CD4-positive, CD25-positive, alpha-beta regulatory T cell (primary cell): ENCODE measurements at regions not wholly inside any gene's neighbourhood (a gene's known extent, or its start where the extent isn't known, plus 50 kb on each side); places are given as distances from the start of the nearest gene placed in this dataset.
"Not testable (repeated sequence)": the region's sequence is repeated elsewhere in the genome, so short reads cannot be mapped to it uniquely, and the experiment has no call there.

Source experiments
- ATAC-seq, 2 donors: fragments of 150-1000 bp; cut with Tn5 transposase; one replicate each; pipeline ENCODE4 v1.10.0; 2021; ENCODE audit warnings: low read depth in 2 of 2, moderate number of reproducible peaks in 2 of 2, moderate library complexity in 1 of 2
- DNase-seq, 3 donors: peaks; one replicate each; pipeline versions ENCODE4 v3.0.0 to v3.0.0-alpha.2; 2012 to 2022; ENCODE audit warnings: mixed read lengths in 1 of 3
- H3K27ac ChIP-seq: one replicate; pipeline ENCODE4 v1.7.0; 2013; ENCODE audit warnings: mild to moderate bottlenecking, low read length; ENCODE audit not compliant: insufficient read depth, poor library complexity, severe bottlenecking
- H3K27me3 ChIP-seq: one replicate; pipeline ENCODE4 v1.7.0; 2013; ENCODE audit warnings: low read length; ENCODE audit not compliant: control insufficient read depth, insufficient read depth
- H3K36me3 ChIP-seq: one replicate; pipeline ENCODE4 v1.7.0; 2013; ENCODE audit warnings: mild to moderate bottlenecking, low read length, moderate library complexity; ENCODE audit not compliant: control insufficient read depth, insufficient read depth
- H3K4me1 ChIP-seq: 2 replicates; pipeline ENCODE4 v1.7.0; 2013; ENCODE audit warnings: mild to moderate bottlenecking, low read length; ENCODE audit not compliant: insufficient read depth, control insufficient read depth, poor library complexity, severe bottlenecking
- H3K4me3 ChIP-seq: one replicate; pipeline ENCODE4 v1.7.0; 2013; ENCODE audit warnings: low read depth, mild to moderate bottlenecking, low read length, moderate library complexity
- H3K9me3 ChIP-seq, 2 experiments: 1 replicate in 1 of 2; 2 replicates in 1 of 2; pipeline ENCODE4 v1.7.0; 2013; ENCODE audit warnings: low read length in 2 of 2, mild to moderate bottlenecking in 1 of 2, moderate library complexity in 1 of 2; ENCODE audit not compliant: control insufficient read depth in 2 of 2
- H3K27ac Mint-ChIP-seq, 3 donors: one replicate each; pipeline ENCODE4 v1.8.0; 2020 to 2022; ENCODE audit warnings: mild to moderate bottlenecking in 3 of 3, mixed read lengths in 3 of 3, moderate library complexity in 2 of 3
- H3K27me3 Mint-ChIP-seq: one replicate; pipeline ENCODE4 v1.8.0; 2022; ENCODE audit warnings: mild to moderate bottlenecking, mixed read lengths
- H3K36me3 Mint-ChIP-seq: one replicate; pipeline ENCODE4 v1.8.0; 2020; ENCODE audit warnings: mixed read lengths
- H3K4me1 Mint-ChIP-seq, 4 donors: one replicate each; pipeline ENCODE4 v1.8.0; 2020 to 2022; ENCODE audit warnings: mixed read lengths in 4 of 4, mild to moderate bottlenecking in 1 of 4
- H3K4me3 Mint-ChIP-seq, 4 donors: one replicate each; pipeline ENCODE4 v1.8.0; 2020 to 2022; ENCODE audit warnings: mild to moderate bottlenecking in 4 of 4, mixed read lengths in 4 of 4, moderate library complexity in 3 of 4
- H3K9me3 Mint-ChIP-seq, 7 donors: one replicate each; pipeline ENCODE4 v1.8.0; 2020 to 2022; ENCODE audit warnings: mixed read lengths in 7 of 7, mild to moderate bottlenecking in 3 of 7, moderate library complexity in 2 of 7

DNA sequence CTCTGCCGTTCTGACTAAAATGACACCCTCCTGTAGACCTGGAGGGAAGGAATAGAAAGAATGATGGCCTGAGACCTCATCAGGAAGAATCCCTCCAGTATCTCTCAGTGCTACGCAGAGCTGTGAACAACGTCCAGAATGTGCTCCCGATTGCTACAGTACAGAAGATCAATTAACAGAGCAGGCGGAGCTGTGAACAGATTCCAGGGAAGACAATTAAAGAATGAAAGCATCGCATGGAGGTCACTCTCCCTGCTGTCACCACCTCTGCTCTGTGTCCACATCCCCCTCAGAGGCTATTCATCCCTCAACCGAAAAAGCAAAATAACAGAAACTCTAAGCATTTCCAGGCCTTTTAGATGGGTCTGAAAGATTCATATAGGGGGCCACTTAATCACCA lies 481.0 kb downstream of the EIPR1 start:
- H3K4me1 Mint-ChIP-seq, result peaks cover 0 to 6% (median 0%) of the 10 kb centered on the region in 4 donors

DNA sequence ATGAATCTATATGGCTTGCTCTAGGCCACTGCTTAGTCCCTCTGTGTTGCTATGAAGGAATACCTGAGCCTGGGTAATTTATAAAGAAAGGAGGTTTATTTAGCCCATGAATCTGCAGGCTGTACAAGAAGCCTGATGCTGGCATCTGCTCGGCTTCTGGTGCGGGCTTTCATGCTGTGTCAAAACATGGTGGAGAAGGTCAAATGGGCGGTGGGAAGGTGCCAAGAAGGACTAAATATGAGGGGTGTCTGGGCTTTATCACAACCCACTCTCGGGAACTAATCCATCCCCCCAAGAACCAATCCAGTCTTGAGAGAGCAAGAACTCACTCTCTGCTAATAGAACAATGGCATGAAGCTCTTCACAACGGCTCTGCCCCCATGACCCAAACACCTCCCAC lies 481.6 kb downstream of the EIPR1 start:
- Mint-ChIP-seq H3K4me1 (no peaks in the 10 kb centered on the region), H3K27me3 (no peaks in the 10 kb centered on the region), H3K27ac (no peak overlapping the region), H3K4me3 (no peak overlapping the region), H3K36me3 (no peaks in the 10 kb centered on the region), H3K9me3 (peaks cover 0 to 2% (median 0%) of the 10 kb centered on the region in 7 donors)
- Histone ChIP-seq H3K36me3 (no peaks in the 10 kb centered on the region), H3K4me1 (no peaks in the 10 kb centered on the region), H3K9me3 (no peaks in the 10 kb centered on the region), H3K27ac (no peak overlapping the region), H3K4me3 (no peak overlapping the region), H3K27me3 (no peaks in the 10 kb centered on the region)
- DNase-seq (no peak), ATAC-seq (no peak)

More for the DNA sequence above, 481.0 kb downstream of the EIPR1 start:
- H3K27ac ChIP-seq, result no peak overlapping the region
- ATAC-seq (no peak), DNase-seq (no peak)
- no peaks in the 10 kb centered on the region for H3K9me3 ChIP-seq
- peaks cover 0 to 2% (median 0%) of the 10 kb centered on the region in 7 donors for H3K9me3 Mint-ChIP-seq
- H3K4me1 ChIP-seq, result no peaks in the 10 kb centered on the region
- no peak overlapping the region for H3K27ac Mint-ChIP-seq
- no peaks in the 10 kb centered on the region for H3K36me3 Mint-ChIP-seq
- H3K27me3 Mint-ChIP-seq, result no peaks in the 10 kb centered on the region
- no peaks in the 10 kb centered on the region for H3K36me3 ChIP-seq
- no peaks in the 10 kb centered on the region for H3K27me3 ChIP-seq
- no peak overlapping the region for H3K4me3 ChIP-seq
- no peak overlapping the region for H3K4me3 Mint-ChIP-seq

DNA sequence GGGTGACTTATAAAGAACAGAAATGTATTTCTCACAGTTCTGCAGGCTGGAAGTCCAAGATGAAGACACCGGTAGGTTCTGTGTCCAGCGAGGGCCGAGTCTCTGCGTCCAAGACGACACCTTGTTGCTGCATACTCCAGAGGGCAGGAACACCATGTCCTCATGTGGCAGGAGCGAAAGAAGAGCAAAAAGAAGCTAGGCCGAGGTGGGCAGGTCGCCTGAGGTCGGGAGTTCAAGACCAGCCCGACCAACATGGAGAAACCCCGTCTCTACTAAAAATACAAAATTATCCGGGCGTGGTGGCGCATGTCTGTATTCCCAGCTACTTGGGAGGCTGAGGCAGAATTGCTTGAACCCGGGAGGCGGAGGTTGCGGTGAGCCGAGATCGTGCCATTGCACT lies 483.6 kb downstream of the EIPR1 start:
- H3K27me3 ChIP-seq, H3K36me3 Mint-ChIP-seq, H3K27me3 Mint-ChIP-seq, H3K36me3 ChIP-seq, DNase-seq, H3K4me1 ChIP-seq, H3K27ac ChIP-seq, H3K27ac Mint-ChIP-seq, H3K9me3 ChIP-seq, H3K4me3 Mint-ChIP-seq, H3K9me3 Mint-ChIP-seq, ATAC-seq, H3K4me3 ChIP-seq, H3K4me1 Mint-ChIP-seq: not testable (repeated sequence)

DNA sequence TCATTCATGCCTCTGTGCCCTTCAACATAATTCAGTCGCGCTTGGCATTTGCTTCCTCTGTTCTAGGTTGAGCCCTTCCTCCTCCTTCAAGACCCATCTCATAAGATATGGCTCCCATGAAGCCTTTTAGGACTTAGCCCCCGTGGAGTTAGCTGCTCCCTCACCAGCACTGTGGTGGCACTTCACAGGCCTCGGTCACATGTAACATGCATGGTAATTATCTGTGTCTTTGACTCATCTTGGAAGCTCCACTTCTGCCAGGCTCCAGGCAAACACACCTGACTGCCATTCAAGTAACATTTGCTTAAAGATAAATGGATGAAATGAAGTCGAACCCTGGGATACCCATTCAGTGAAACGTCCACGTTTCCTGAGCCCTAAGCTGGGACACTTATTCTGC lies 484.7 kb downstream of the EIPR1 start:
- ATAC-seq (no peak), DNase-seq (no peak)
- Histone ChIP-seq H3K36me3 (no peaks in the 10 kb centered on the region), H3K4me1 (no peaks in the 10 kb centered on the region), H3K4me3 (no peak overlapping the region), H3K27me3 (no peaks in the 10 kb centered on the region), H3K9me3 (no peaks in the 10 kb centered on the region), H3K27ac (no peak overlapping the region)
- no peaks in the 10 kb centered on the region for H3K36me3 Mint-ChIP-seq
- no peaks in the 10 kb centered on the region for H3K27me3 Mint-ChIP-seq
- no peak overlapping the region for H3K4me3 Mint-ChIP-seq
- no peak overlapping the region for H3K27ac Mint-ChIP-seq
- peaks cover 0 to 3% (median 0%) of the 10 kb centered on the region in 7 donors for H3K9me3 Mint-ChIP-seq
- H3K4me1 Mint-ChIP-seq, result no peaks in the 10 kb centered on the region

DNA sequence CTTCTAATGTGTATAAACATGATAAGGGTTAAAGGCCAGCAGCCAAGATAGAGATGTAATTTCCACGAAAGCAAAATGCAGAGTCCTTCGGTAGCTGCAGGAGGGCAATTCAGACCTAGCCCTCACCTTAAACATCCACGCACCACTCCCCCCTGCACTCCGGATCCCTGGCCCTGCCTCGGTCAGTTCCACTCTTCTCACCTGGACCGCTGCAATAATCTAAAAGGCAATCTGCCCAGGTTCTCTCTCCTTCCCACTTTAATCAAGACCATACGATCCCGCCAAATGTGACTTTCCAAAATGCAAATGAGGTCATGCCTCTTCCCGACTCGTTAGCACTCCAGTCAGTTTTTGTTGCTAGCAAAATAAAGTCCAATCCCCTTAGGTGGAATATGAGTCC lies 485.2 kb downstream of the EIPR1 start:
- Histone ChIP-seq H3K9me3 (no peaks in the 10 kb centered on the region), H3K27ac (no peak overlapping the region), H3K36me3 (no peaks in the 10 kb centered on the region), H3K4me3 (no peak overlapping the region), H3K27me3 (no peaks in the 10 kb centered on the region), H3K4me1 (no peaks in the 10 kb centered on the region)
- Mint-ChIP-seq H3K4me1 (no peaks in the 10 kb centered on the region), H3K27me3 (no peaks in the 10 kb centered on the region), H3K9me3 (peaks cover 0 to 3% (median 0%) of the 10 kb centered on the region in 7 donors), H3K4me3 (no peak overlapping the region), H3K27ac (no peak overlapping the region), H3K36me3 (no peaks in the 10 kb centered on the region)
- DNase-seq, result no peak
- no peak for ATAC-seq

DNA sequence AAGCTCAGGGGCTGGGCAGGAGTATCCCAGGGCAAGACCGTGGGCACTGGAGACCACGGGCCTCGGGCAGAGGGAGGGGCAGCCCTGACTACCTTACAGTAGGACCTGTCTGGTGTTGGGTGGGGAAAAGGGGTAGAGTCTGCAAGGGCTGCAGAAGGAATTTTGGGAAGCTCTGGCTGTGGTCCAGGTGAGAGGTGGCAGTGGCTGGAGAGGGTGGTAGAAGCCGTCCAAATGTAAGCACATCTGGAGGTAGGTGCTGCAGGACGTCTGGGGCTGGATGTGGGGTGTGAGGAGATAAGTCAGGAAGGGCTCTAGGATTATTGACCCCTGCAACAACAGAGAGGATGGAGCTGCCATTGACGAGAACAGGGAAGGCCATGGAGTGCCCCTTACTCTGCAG lies 486.7 kb downstream of the EIPR1 start:
- no peak for ATAC-seq
- Mint-ChIP-seq H3K36me3 (no peaks in the 10 kb centered on the region), H3K4me1 (no peaks in the 10 kb centered on the region), H3K27me3 (no peaks in the 10 kb centered on the region), H3K4me3 (no peak overlapping the region), H3K27ac (no peak overlapping the region), H3K9me3 (peaks cover 0 to 3% (median 0%) of the 10 kb centered on the region in 7 donors)
- Histone ChIP-seq H3K9me3 (no peaks in the 10 kb centered on the region), H3K36me3 (no peaks in the 10 kb centered on the region), H3K4me1 (no peaks in the 10 kb centered on the region), H3K27me3 (no peaks in the 10 kb centered on the region), H3K27ac (no peak overlapping the region), H3K4me3 (no peak overlapping the region)
- no peak for DNase-seq

DNA sequence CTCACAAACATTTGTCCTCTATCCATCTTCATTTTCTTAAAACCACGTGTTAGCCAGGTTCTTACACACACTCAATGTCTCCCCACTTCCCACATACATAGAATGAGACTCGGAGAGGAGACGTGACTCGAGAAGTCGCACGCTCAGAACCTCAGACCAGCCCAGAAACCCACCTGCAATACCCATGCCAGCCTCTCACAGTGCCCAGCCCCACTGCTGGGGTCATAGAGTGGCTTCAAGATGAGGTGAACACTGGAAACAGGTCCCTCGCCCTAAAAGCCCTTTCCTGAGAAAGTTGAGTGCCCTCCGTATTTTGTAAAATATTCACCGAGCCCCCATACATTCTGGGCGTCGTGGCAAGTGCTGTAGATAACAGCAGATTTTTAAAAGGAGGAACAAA lies 487.4 kb downstream of the EIPR1 start:
- Histone ChIP-seq H3K9me3 (no peaks in the 10 kb centered on the region), H3K4me1 (no peaks in the 10 kb centered on the region), H3K36me3 (no peaks in the 10 kb centered on the region), H3K27me3 (no peaks in the 10 kb centered on the region), H3K27ac (no peak overlapping the region), H3K4me3 (no peak overlapping the region)
- peaks cover 0 to 3% (median 0%) of the 10 kb centered on the region in 7 donors for H3K9me3 Mint-ChIP-seq
- H3K27ac Mint-ChIP-seq, result no peak overlapping the region
- ATAC-seq, result no peak
- H3K27me3 Mint-ChIP-seq, result no peaks in the 10 kb centered on the region
- no peak overlapping the region for H3K4me3 Mint-ChIP-seq
- no peak for DNase-seq
- no peaks in the 10 kb centered on the region for H3K4me1 Mint-ChIP-seq
- H3K36me3 Mint-ChIP-seq, result no peaks in the 10 kb centered on the region

DNA sequence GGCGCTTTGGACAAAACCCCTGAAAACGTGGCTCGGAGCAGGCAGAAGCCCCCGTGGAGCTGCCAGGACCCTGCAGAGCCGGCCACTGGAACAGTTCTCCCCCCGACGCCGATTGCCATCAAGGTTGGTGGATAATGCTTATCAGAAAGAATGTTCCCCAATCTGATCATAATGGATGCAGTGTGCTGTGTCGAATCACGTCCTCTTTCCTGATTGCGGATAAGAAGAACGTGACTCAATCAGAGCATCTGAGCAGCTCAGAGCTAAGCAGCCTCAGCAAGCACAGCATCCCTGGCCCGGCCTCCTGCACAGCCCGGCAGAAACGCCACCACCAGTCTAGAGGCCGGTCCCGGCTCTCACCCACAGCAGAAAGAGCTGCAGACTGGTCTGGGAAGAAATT lies 488.0 kb downstream of the EIPR1 start:
- ATAC-seq (no peak), DNase-seq (no peak)
- no peaks in the 10 kb centered on the region for H3K27me3 Mint-ChIP-seq
- H3K27ac ChIP-seq, result no peak overlapping the region
- no peaks in the 10 kb centered on the region for H3K4me1 Mint-ChIP-seq
- H3K27me3 ChIP-seq, result no peaks in the 10 kb centered on the region
- H3K9me3 Mint-ChIP-seq, result peaks cover 0 to 3% (median 0%) of the 10 kb centered on the region in 7 donors
- H3K4me1 ChIP-seq, result no peaks in the 10 kb centered on the region
- H3K9me3 ChIP-seq, result no peaks in the 10 kb centered on the region
- H3K36me3 Mint-ChIP-seq, result no peaks in the 10 kb centered on the region
- H3K27ac Mint-ChIP-seq, result no peak overlapping the region
- no peak overlapping the region for H3K4me3 ChIP-seq
- no peaks in the 10 kb centered on the region for H3K36me3 ChIP-seq
- H3K4me3 Mint-ChIP-seq, result no peak overlapping the region
